H1 (cell line): ENCODE measurements at regions not wholly inside any gene's neighbourhood (a gene's known extent, or its start where the extent isn't known, plus 50 kb on each side); places are given as distances from the start of the nearest gene placed in this dataset.

Experiments used
- CTCF ChIA-PET: fragments of 300-600 bp; sonication (Branson Sonifier 250); formaldehyde crosslinking; loops from one replicate; lab custom pipeline; 2021; ENCODE audit not compliant: partially characterized antibody; lab: Charles Lee
- POLR2A ChIA-PET: fragments of 300-600 bp; sonication (Branson Sonifier 250); formaldehyde crosslinking; loops from one replicate; lab custom pipeline; 2021; ENCODE audit warnings: inconsistent platforms; ENCODE audit not compliant: partially characterized antibody; lab: Charles Lee
- DNase-seq, 2 experiments: peaks; one replicate each; pipeline versions ENCODE4 v3.0.0 to v3.0.0-alpha.2; 2010 to 2022; ENCODE audit warnings: low spot score in 2 of 2, low read depth in 1 of 2, mixed read lengths in 1 of 2
- FAIRE-seq: peaks from 2 replicates; lab custom pipeline; 2011; peaks lifted over from hg19 to GRCh38; lab: Jason Lieb, UNC
- H2AFZ ChIP-seq: 2 replicates; pipeline ENCODE4 v1.8.1; 2012; ENCODE audit warnings: low read length, inconsistent platforms
- H2AK5ac ChIP-seq: 2 replicates; pipeline ENCODE4 v1.6.1; 2013; ENCODE audit warnings: low read depth, low read length
- H2BK120ac ChIP-seq: replicated peaks from 2 replicates; pipeline ENCODE3; 2013; ENCODE audit warnings: low read depth, low read length, inconsistent platforms
- H2BK12ac ChIP-seq: 2 replicates; pipeline ENCODE4 v1.6.1; 2013; ENCODE audit warnings: low read depth, low read length
- H2BK15ac ChIP-seq: 2 replicates; pipeline ENCODE4 v1.6.1; 2013; ENCODE audit warnings: low read length
- H2BK20ac ChIP-seq: 2 replicates; pipeline ENCODE4 v1.6.1; 2013; ENCODE audit warnings: low read length
- H2BK5ac ChIP-seq: 2 replicates; pipeline ENCODE4 v1.6.1; 2013; ENCODE audit warnings: low read depth, low read length
- H3K14ac ChIP-seq: 2 replicates; pipeline ENCODE4 v1.6.1; 2013; ENCODE audit warnings: inconsistent platforms; ENCODE audit not compliant: insufficient read length
- H3K18ac ChIP-seq: 2 replicates; pipeline ENCODE4 v1.6.1; 2013; ENCODE audit warnings: low read length; ENCODE audit errors: extremely low read depth
- H3K23ac ChIP-seq: 2 replicates; pipeline ENCODE4 v1.6.1; 2013; ENCODE audit warnings: inconsistent platforms; ENCODE audit not compliant: insufficient read length
- H3K23me2 ChIP-seq: 2 replicates; pipeline ENCODE4 v1.6.1; 2013; ENCODE audit warnings: low read depth, low read length
- H3K27ac ChIP-seq: 2 replicates; pipeline ENCODE4 v1.6.1; 2011; ENCODE audit warnings: low read depth, low read length, inconsistent platforms
- H3K27me3 ChIP-seq, 4 experiments: replicated peaks in 1 of 4; 1 replicate in 1 of 4; 2 replicates in 3 of 4; pipeline versions ENCODE4 v1.6.1 to v1.8.1; 2011 to 2013; ENCODE audit warnings: low read length in 3 of 4, mild to moderate bottlenecking in 3 of 4, inconsistent platforms in 2 of 4, mixed read lengths in 2 of 4, moderate library complexity in 1 of 4; ENCODE audit not compliant: control insufficient read depth in 3 of 4, insufficient read depth in 3 of 4; ENCODE audit errors: extremely low read depth in 1 of 4
- H3K36me3 ChIP-seq, 4 experiments: 2 replicates each; pipeline versions ENCODE4 v1.6.1 to v1.8.1; 2011 to 2013; ENCODE audit warnings: mild to moderate bottlenecking in 4 of 4, low read length in 3 of 4, moderate library complexity in 2 of 4, control low read depth in 1 of 4, inconsistent platforms in 1 of 4; ENCODE audit not compliant: insufficient read depth in 4 of 4, control insufficient read depth in 2 of 4
- H3K4ac ChIP-seq: replicated peaks from 2 replicates; pipeline ENCODE3; 2013; ENCODE audit warnings: low read length, low read depth, mixed read lengths, inconsistent platforms; ENCODE audit not compliant: insufficient read length
- H3K4me1 ChIP-seq, 4 experiments: replicated peaks in 1 of 4; 1 replicate in 1 of 4; 2 replicates in 3 of 4; pipeline versions ENCODE4 v1.6.1 to v1.8.1; 2011 to 2013; ENCODE audit warnings: low read length in 3 of 4, inconsistent platforms in 2 of 4, mixed read lengths in 1 of 4; ENCODE audit not compliant: insufficient read depth in 4 of 4, control insufficient read depth in 3 of 4
- H3K4me2 ChIP-seq, 2 experiments: 2 replicates each; pipeline versions ENCODE4 v1.6.1 to v1.8.1; 2011 to 2013; ENCODE audit warnings: low read depth in 2 of 2, low read length in 2 of 2, control low read depth in 1 of 2, inconsistent platforms in 1 of 2, mild to moderate bottlenecking in 1 of 2; ENCODE audit not compliant: insufficient read depth in 1 of 2
- H3K4me3 ChIP-seq, 4 experiments: fragments of 200-600, 300-600 bp in 1 of 4; sonication (generic), shearing (Covaris generic), sonication (Bioruptor Twin) in 1 of 4; 2 replicates each; pipeline versions ENCODE4 v1.5.1 to v1.8.1; 2011 to 2016; ENCODE audit warnings: low read length in 4 of 4, low read depth in 3 of 4, control low read depth in 2 of 4, inconsistent platforms in 2 of 4, mild to moderate bottlenecking in 2 of 4, mixed read lengths in 1 of 4, moderate library complexity in 1 of 4; ENCODE audit not compliant: insufficient read depth in 2 of 4; ENCODE audit errors: extremely low read depth in 1 of 4
- H3K56ac ChIP-seq: replicated peaks from 2 replicates; pipeline ENCODE3; 2013; ENCODE audit warnings: low read depth, mild to moderate bottlenecking, mixed read lengths, low read length, inconsistent platforms; ENCODE audit not compliant: insufficient read length
- H3K79me1 ChIP-seq: 2 replicates; pipeline ENCODE4 v1.6.1; 2013; ENCODE audit warnings: low read depth, low read length, control low read depth
- H3K79me2 ChIP-seq, 2 experiments: 2 replicates each; pipeline versions ENCODE4 v1.6.1 to v1.8.1; 2012 to 2013; ENCODE audit warnings: low read length in 2 of 2, mild to moderate bottlenecking in 2 of 2, inconsistent platforms in 1 of 2; ENCODE audit not compliant: insufficient read depth in 2 of 2, control insufficient read depth in 1 of 2
- H3K9ac ChIP-seq, 4 experiments: replicated peaks in 1 of 4; 1 replicate in 1 of 4; 2 replicates in 3 of 4; pipeline versions ENCODE4 v1.6.1 to v1.8.1; 2011 to 2013; ENCODE audit warnings: low read depth in 3 of 4, low read length in 3 of 4, control low read depth in 2 of 4, mild to moderate bottlenecking in 2 of 4, moderate library complexity in 2 of 4, inconsistent platforms in 1 of 4; ENCODE audit errors: extremely low read depth in 1 of 4
- H3K9me3 ChIP-seq, 2 experiments: 2 replicates each; pipeline versions ENCODE4 v1.6.1 to v1.8.1; 2012 to 2013; ENCODE audit warnings: mild to moderate bottlenecking in 2 of 2, moderate library complexity in 2 of 2, control low read depth in 1 of 2, inconsistent platforms in 1 of 2, low read depth in 1 of 2, low read length in 1 of 2, mixed read lengths in 1 of 2; ENCODE audit not compliant: insufficient read depth in 2 of 2
- H4K20me1 ChIP-seq, 2 experiments: replicated peaks in 1 of 2; 2 replicates each; pipeline versions ENCODE3 to v1.8.1; 2011 to 2013; ENCODE audit warnings: inconsistent platforms in 2 of 2, low read length in 2 of 2, mild to moderate bottlenecking in 1 of 2; ENCODE audit not compliant: insufficient read depth in 2 of 2, control insufficient read depth in 1 of 2
- H4K5ac ChIP-seq: 2 replicates; pipeline ENCODE4 v1.6.1; 2013; ENCODE audit warnings: low read length, low read depth, mixed read lengths, inconsistent platforms; ENCODE audit not compliant: insufficient read length
- H4K8ac ChIP-seq: 2 replicates; pipeline ENCODE4 v1.8.0; 2013; ENCODE audit warnings: mild to moderate bottlenecking, moderate library complexity, low read length, inconsistent platforms; ENCODE audit not compliant: insufficient read depth; ENCODE audit errors: extremely low read depth
- H4K91ac ChIP-seq: replicated peaks from 2 replicates; pipeline ENCODE3; 2013; ENCODE audit warnings: low read length, mixed read lengths, inconsistent platforms; ENCODE audit not compliant: insufficient read length
- JUN ChIP-seq: IDR thresholded peaks from 2 replicates; pipeline ENCODE4 v1.6.1; 2011; ENCODE audit warnings: low read depth, mild to moderate bottlenecking, improper control_type of control experiment, low read length
- KDM1A ChIP-seq: fragments of 200-600, 300-600 bp; sonication (generic); IDR thresholded peaks from 2 replicates; pipeline ENCODE4 v1.7.1; 2016; ENCODE audit warnings: mild to moderate bottlenecking, low read length, borderline replicate concordance
- SIRT6 ChIP-seq: IDR thresholded peaks from one replicate; pipeline ENCODE4 v1.7.1; 2012; ENCODE audit warnings: low read length, inconsistent platforms
- SP4 ChIP-seq: IDR thresholded peaks from 2 replicates; pipeline ENCODE4 v1.6.1; 2012; ENCODE audit warnings: low read length, inconsistent platforms
- WGBS, 2 experiments: shearing (Covaris generic) in 1 of 2; methylation state at CpG; one replicate each; pipeline versions ENCODE4 v1.1.6 to v1.1.7; 2013 to 2015; ENCODE audit warnings: low lambda C conversion rate in 2 of 2, mixed read lengths in 2 of 2, inconsistent platforms in 1 of 2, low coverage in 1 of 2, missing lambda C conversion rate in 1 of 2; ENCODE audit not compliant: insufficient replicate concordance in 2 of 2, insufficient coverage in 1 of 2, insufficient read length in 1 of 2; ENCODE audit errors: extremely low coverage in 1 of 2, missing lambda C conversion rate in 1 of 2; 5-methylcytosine and 5-hydroxymethylcytosine counted together

DNA sequence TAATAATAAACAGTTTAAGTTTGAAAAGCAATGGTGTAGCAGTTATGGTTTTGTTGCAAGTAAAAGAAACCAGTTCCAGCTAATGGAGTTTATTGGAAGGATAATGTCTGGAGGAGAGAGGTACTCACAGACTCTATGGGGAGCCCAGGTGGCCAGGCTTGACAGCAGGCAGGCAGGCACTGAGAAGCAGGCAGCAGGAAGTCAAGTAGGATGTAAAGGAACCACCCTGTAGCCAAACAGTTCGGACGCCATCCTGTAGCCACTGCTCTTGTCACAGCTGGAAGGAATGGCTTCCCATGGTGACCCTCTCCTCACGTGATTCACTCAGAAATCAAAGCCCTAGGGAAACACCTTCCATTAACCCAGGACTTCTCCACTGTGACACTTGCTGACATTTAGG is 96.7 kb upstream of the MC3R start:
- TF ChIP-seq JUN, result no peak
- no peak for TF ChIP-seq SIRT6
- no peak for TF ChIP-seq SP4
- no peak for TF ChIP-seq KDM1A
- no peak overlapping the region for H4K8ac ChIP-seq
- no peak overlapping the region for H3K56ac ChIP-seq
- no peak overlapping the region for H3K4ac ChIP-seq
- H3K23me2 ChIP-seq, result no peaks in the 10 kb centered on the region
- no peaks in the 10 kb centered on the region for H4K20me1 ChIP-seq
- H2BK12ac ChIP-seq, result no peak overlapping the region
- H3K27me3 ChIP-seq, result no peaks in the 10 kb centered on the region
- H4K5ac ChIP-seq, result no peak overlapping the region
- peaks cover 85 to 93% of the 10 kb centered on the region in 2 experiments for H3K9me3 ChIP-seq
- no peak overlapping the region for H2BK5ac ChIP-seq
- H2AK5ac ChIP-seq, result no peak overlapping the region
- no peak overlapping the region for H3K9ac ChIP-seq
- no peak overlapping the region for H3K23ac ChIP-seq
- H3K4me3 ChIP-seq, result no peak overlapping the region
- H2BK120ac ChIP-seq, result no peak overlapping the region
- no peak overlapping the region for H3K4me2 ChIP-seq
- no peaks in the 10 kb centered on the region for H3K79me2 ChIP-seq
- H2AFZ ChIP-seq, result no peak overlapping the region
- no peak overlapping the region for H3K27ac ChIP-seq
- H2BK20ac ChIP-seq, result no peak overlapping the region
- H4K91ac ChIP-seq, result no peak overlapping the region
- POLR2A ChIA-PET, result no interaction called here
- no peaks in the 10 kb centered on the region for H3K36me3 ChIP-seq
- H3K18ac ChIP-seq, result no peak overlapping the region
- CTCF ChIA-PET, result no interaction called here
- no peaks in the 10 kb centered on the region for H3K79me1 ChIP-seq
- no peak overlapping the region for H3K14ac ChIP-seq
- H3K4me1 ChIP-seq, result no peaks in the 10 kb centered on the region; a peak in 1 of 7 replicates
- no peak overlapping the region for H2BK15ac ChIP-seq
- FAIRE-seq (no peak), DNase-seq (no peak)
- 59% methylated on average over 3 of the region's 3 CpGs; no CpG with 5 or more reads in 1 of the 2 experiments for WGBS, 2 experiments
